ENCODE measurements at regions not wholly inside any gene's neighbourhood (a gene's known extent, or its start where the extent isn't known, plus 50 kb on each side); places are given as distances from the start of the nearest gene placed in this dataset.
A peak's percentile ranks its signal among the peaks of the same experiment; 100 is the strongest.
"Not testable (repeated sequence)": the region's sequence is repeated elsewhere in the genome, so short reads cannot be mapped to it uniquely, and the experiment has no call there.

DNA sequence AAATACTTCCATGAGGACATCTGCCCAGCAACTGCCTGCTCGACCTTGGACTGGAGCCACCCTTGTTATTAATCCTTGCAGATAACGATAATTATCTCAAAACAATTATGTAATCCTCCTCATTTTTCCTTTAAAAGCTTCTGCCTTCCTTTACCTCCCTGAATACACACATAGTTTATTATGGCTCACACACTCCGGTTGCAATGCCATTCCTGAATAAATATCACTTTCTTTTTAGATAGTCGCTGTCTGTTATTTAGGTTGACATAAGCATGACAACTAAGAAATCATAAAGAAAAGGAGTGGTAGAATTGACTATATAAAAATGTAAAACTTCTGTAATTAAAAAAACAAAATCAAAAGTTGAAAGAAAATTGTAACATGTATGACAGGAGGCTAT lies 64.8 kb downstream of the B4GALT7 start:
- H3K36me3 Mint-ChIP-seq (ENCODE audit: low read depth, unreplicated experiment); H3K9me3 ChIP-seq (ENCODE audit: insufficient read depth, low read depth, low read length); H3K27me3 Mint-ChIP-seq (ENCODE audit: low read depth, unreplicated experiment); H3K36me3 ChIP-seq (ENCODE audit: insufficient read depth, low read length); H4K20me1 ChIP-seq (ENCODE audit: insufficient read depth, low read length); H3K4me1 Mint-ChIP-seq (ENCODE audit: low read depth, unreplicated experiment); H3K27me3 ChIP-seq (ENCODE audit: insufficient read depth, low read length); H3K4me3 Mint-ChIP-seq (ENCODE audit: unreplicated experiment); H3K4me1 ChIP-seq (ENCODE audit: insufficient read depth, low read length); H3K9me3 Mint-ChIP-seq (ENCODE audit: unreplicated experiment); H3K79me2 ChIP-seq (ENCODE audit: insufficient read depth, low read length); H2AFZ ChIP-seq (ENCODE audit: low read depth, low read length); H3K4me3 ChIP-seq (ENCODE audit: insufficient read depth, low read depth, low read length); FAIRE-seq; H3K27ac Mint-ChIP-seq (ENCODE audit: unreplicated experiment); DNase-seq (ENCODE audit: low read depth); H3K4me2 ChIP-seq (ENCODE audit: low read length); H3K27ac ChIP-seq (ENCODE audit: low read depth, low read length); H3K9ac ChIP-seq (ENCODE audit: low read length): not testable (repeated sequence)

DNA sequence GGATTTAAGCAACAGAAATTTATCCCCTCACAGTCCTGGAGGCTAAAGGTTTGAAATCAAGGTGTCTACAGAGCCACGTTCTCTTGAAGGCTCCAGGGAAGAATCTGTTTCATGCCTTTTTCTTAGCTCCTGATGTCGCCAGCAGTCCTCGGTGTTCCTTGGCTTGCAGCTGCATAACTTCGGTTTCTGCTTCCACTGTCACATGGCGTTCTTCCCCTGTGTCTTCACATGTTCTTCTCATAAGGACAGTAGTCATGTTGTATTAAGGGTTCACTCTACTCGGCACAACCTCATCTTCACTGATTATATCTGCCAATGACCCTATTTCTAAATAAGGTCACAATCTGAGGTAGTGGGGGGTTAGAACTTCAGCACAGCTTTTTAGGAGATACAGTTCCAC lies 65.2 kb downstream of the B4GALT7 start:
- H3K4me1 ChIP-seq (ENCODE audit: insufficient read depth, low read length); H3K36me3 ChIP-seq (ENCODE audit: insufficient read depth, low read length); H3K4me2 ChIP-seq (ENCODE audit: low read length); H4K20me1 ChIP-seq (ENCODE audit: insufficient read depth, low read length); H3K36me3 Mint-ChIP-seq (ENCODE audit: low read depth, unreplicated experiment); FAIRE-seq; H3K27ac Mint-ChIP-seq (ENCODE audit: unreplicated experiment); H3K27me3 ChIP-seq (ENCODE audit: insufficient read depth, low read length); H3K4me3 Mint-ChIP-seq (ENCODE audit: unreplicated experiment); H3K27me3 Mint-ChIP-seq (ENCODE audit: low read depth, unreplicated experiment); H3K9me3 ChIP-seq (ENCODE audit: insufficient read depth, low read depth, low read length); H3K27ac ChIP-seq (ENCODE audit: low read depth, low read length); H3K9me3 Mint-ChIP-seq (ENCODE audit: unreplicated experiment); H3K9ac ChIP-seq (ENCODE audit: low read length); H3K79me2 ChIP-seq (ENCODE audit: insufficient read depth, low read length); H3K4me3 ChIP-seq (ENCODE audit: insufficient read depth, low read depth, low read length); H2AFZ ChIP-seq (ENCODE audit: low read depth, low read length); DNase-seq (ENCODE audit: low read depth); H3K4me1 Mint-ChIP-seq (ENCODE audit: low read depth, unreplicated experiment): not testable (repeated sequence)

DNA sequence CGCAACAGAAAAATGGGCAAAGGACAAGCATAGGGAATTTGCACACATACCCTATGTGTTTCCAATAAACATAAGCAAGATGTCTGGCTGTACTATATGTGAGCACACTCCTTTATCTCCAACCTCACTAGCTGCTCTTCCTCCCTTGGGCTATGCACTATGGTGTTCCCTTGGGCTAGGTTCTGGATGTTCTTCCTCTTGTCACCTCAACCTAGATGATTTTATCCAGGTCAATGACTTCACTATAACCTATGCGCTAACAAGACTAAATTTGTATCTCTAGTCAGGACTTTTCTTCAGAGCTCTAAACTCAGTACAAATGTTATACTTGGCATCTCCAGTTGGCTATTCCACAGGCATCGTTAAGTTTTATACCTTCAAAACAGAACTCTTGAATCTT lies 66.0 kb downstream of the B4GALT7 start:
- H3K36me3 Mint-ChIP-seq (ENCODE audit: low read depth, unreplicated experiment), result not testable (repeated sequence)

DNA sequence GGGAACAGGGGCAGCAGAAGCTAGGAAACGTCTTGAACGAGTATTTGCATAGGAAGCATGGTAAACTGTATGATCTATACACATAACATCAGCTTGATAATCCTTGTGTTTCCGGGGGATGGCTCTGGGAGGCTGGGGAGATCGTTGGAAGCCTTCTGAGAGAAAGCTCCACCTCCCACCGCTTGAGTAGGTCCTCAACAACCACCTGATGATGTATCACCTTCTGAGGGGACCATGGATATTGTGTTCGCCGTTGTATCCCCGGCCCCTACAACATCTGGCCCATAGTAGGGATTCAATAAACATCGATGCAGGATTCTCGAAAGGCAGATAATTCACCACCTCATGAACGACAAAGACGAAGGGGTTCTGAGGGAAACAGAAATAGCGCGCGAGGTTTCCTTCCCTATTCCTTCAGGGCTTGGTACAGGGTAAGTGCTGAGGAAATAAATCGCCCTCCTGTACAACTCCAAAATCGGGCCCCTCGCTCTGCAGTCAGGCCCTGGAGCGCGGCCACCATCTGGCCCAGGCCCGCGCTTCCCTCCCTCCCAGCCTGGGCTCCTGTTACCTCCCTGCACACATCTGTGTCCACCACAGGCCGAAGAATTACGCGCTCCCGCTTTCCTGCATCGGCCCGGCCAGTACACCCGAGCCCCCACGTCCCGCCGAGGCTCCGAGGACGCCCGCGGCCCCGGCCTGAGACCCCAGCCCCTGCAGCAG lies 71.3 kb downstream of the B4GALT7 start:
- Histone ChIP-seq H3K4me2 (ENCODE audit: low read length) (peak overlapping the region; percentile 73), H3K4me3 (ENCODE audit: insufficient read depth, low read depth, low read length) (peak overlapping the region; percentile 23)
- not testable (repeated sequence) for H3K4me3 Mint-ChIP-seq (ENCODE audit: unreplicated experiment); H3K4me1 Mint-ChIP-seq (ENCODE audit: low read depth, unreplicated experiment); H3K27ac Mint-ChIP-seq (ENCODE audit: unreplicated experiment); H4K20me1 ChIP-seq (ENCODE audit: insufficient read depth, low read length); H3K36me3 Mint-ChIP-seq (ENCODE audit: low read depth, unreplicated experiment); H2AFZ ChIP-seq (ENCODE audit: low read depth, low read length); H3K9me3 Mint-ChIP-seq (ENCODE audit: unreplicated experiment); H3K4me1 ChIP-seq (ENCODE audit: insufficient read depth, low read length); H3K27me3 ChIP-seq (ENCODE audit: insufficient read depth, low read length); H3K9ac ChIP-seq (ENCODE audit: low read length); H3K27ac ChIP-seq (ENCODE audit: low read depth, low read length); H3K79me2 ChIP-seq (ENCODE audit: insufficient read depth, low read length); H3K36me3 ChIP-seq (ENCODE audit: insufficient read depth, low read length); H3K9me3 ChIP-seq (ENCODE audit: insufficient read depth, low read depth, low read length); FAIRE-seq; DNase-seq (ENCODE audit: low read depth)
- peaks cover 11% of the 10 kb centered on the region for H3K27me3 Mint-ChIP-seq (ENCODE audit: low read depth, unreplicated experiment)

More for the DNA sequence above, 66.0 kb downstream of the B4GALT7 start:
- FAIRE-seq; H3K27ac Mint-ChIP-seq (ENCODE audit: unreplicated experiment); H3K4me1 Mint-ChIP-seq (ENCODE audit: low read depth, unreplicated experiment); H3K9me3 ChIP-seq (ENCODE audit: insufficient read depth, low read depth, low read length); H3K9ac ChIP-seq (ENCODE audit: low read length); H3K27ac ChIP-seq (ENCODE audit: low read depth, low read length); H3K4me3 ChIP-seq (ENCODE audit: insufficient read depth, low read depth, low read length); DNase-seq (ENCODE audit: low read depth); H3K27me3 Mint-ChIP-seq (ENCODE audit: low read depth, unreplicated experiment); H3K4me2 ChIP-seq (ENCODE audit: low read length); H3K27me3 ChIP-seq (ENCODE audit: insufficient read depth, low read length); H3K36me3 ChIP-seq (ENCODE audit: insufficient read depth, low read length); H3K4me1 ChIP-seq (ENCODE audit: insufficient read depth, low read length); H2AFZ ChIP-seq (ENCODE audit: low read depth, low read length); H3K9me3 Mint-ChIP-seq (ENCODE audit: unreplicated experiment); H4K20me1 ChIP-seq (ENCODE audit: insufficient read depth, low read length); H3K4me3 Mint-ChIP-seq (ENCODE audit: unreplicated experiment); H3K79me2 ChIP-seq (ENCODE audit: insufficient read depth, low read length): not testable (repeated sequence)

DNA sequence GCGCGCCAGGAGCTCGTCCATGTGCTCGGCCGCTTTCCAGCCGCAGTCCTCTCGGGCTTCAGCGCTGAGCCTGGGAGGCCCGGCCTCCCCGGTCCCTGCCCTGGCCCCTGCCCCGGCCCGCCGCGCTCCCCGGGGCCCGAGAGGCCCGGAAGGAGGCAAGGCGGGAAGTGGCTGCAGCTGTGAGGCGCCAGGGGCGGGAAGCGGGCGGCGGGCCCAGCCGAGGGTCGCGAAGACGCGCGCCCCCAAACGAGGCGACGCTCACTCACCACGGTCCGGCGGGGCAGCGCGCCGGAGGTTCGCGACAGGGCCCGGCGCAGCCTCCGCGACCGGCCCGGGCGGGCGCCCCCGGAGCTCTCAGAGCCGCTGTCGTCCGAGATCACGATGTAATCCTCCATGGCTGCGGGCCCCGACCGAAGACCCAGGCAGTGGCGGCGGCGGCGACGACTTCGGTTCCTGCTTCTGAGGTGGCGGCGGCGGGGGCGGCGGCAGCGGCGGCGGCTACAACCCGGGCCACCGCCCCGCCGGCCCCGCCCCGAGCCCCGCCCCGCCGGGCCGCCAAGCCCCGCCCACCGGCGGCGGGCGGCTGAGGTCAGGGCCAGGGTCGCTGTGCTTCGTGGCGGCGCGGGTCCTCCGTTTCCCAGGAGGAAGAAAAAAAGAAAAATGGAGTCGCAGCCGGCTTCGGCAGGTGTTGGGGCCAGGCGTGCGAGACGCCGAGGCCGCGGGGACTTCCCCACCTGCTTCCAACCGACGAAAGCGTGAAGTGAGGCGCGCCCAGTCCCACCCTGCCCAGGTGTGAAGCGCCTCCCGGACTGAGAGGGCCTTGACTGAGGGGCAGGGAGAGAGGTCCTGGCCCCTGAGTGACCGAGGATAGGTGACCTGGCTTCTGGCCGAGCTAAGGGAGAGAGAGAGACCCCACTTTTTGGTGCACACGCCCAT lies 72.1 kb downstream of the B4GALT7 start:
- peak overlapping the region; percentile 46 for H3K4me2 ChIP-seq (ENCODE audit: low read length)
- not testable (repeated sequence) for H3K9ac ChIP-seq (ENCODE audit: low read length); H3K36me3 Mint-ChIP-seq (ENCODE audit: low read depth, unreplicated experiment); H3K27ac ChIP-seq (ENCODE audit: low read depth, low read length); FAIRE-seq; H3K27me3 ChIP-seq (ENCODE audit: insufficient read depth, low read length); H3K9me3 ChIP-seq (ENCODE audit: insufficient read depth, low read depth, low read length); H3K36me3 ChIP-seq (ENCODE audit: insufficient read depth, low read length); H3K4me1 Mint-ChIP-seq (ENCODE audit: low read depth, unreplicated experiment); DNase-seq (ENCODE audit: low read depth); H3K4me1 ChIP-seq (ENCODE audit: insufficient read depth, low read length); H3K79me2 ChIP-seq (ENCODE audit: insufficient read depth, low read length); H3K9me3 Mint-ChIP-seq (ENCODE audit: unreplicated experiment); H3K4me3 ChIP-seq (ENCODE audit: insufficient read depth, low read depth, low read length); H2AFZ ChIP-seq (ENCODE audit: low read depth, low read length); H4K20me1 ChIP-seq (ENCODE audit: insufficient read depth, low read length); H3K27ac Mint-ChIP-seq (ENCODE audit: unreplicated experiment)
- H3K4me3 Mint-ChIP-seq (ENCODE audit: unreplicated experiment), result peak overlapping the region; percentile 67
- H3K27me3 Mint-ChIP-seq (ENCODE audit: low read depth, unreplicated experiment), result peaks cover 11% of the 10 kb centered on the region
